ENCODE measurements at regions not wholly inside any gene's neighbourhood (a gene's known extent, or its start where the extent isn't known, plus 50 kb on each side); places are given as distances from the start of the nearest gene placed in this dataset.
"Not testable (repeated sequence)": the region's sequence is repeated elsewhere in the genome, so short reads cannot be mapped to it uniquely, and the experiment has no call there.

GRCh38 chr6:170198298-170198697 is 92.6 kb downstream of the DLL1 start:
- H3K4me3 ChIP-seq = no peak overlapping the region
- DNase-seq = no peak
- no peaks in the 10 kb centered on the region for H3K4me1 ChIP-seq
- 38 to 81% methylated on average over 2 of the region's 2 CpGs for WGBS, 2 donors
- TF ChIP-seq POLR2A (IDR thresholded peaks at IDR 0.05) = no peak
- no peak for TF ChIP-seq CTCF (IDR thresholded peaks at IDR 0.05)
- intact Hi-C loops (cut with DNase I; ENCODE audit: low total_unique reads) = loop anchor here (5.0 kb wide), 1 partner anchor 214 kb away; no protein-coding TSS in a partner anchor
- no peaks in the 10 kb centered on the region for H3K36me3 ChIP-seq (ENCODE audit: low read depth, missing control alignments)
- H3K27ac ChIP-seq = no peak overlapping the region
- H3K27me3 ChIP-seq = no peaks in the 10 kb centered on the region
- no peaks in the 10 kb centered on the region for H3K9me3 ChIP-seq

- DNase-seq = no peak
- Histone ChIP-seq H3K9me3 (no peaks in the 10 kb centered on the region), H3K27me3 (no peaks in the 10 kb centered on the region), H3K4me3 (no peak overlapping the region), H3K4me1 (no peaks in the 10 kb centered on the region), H3K27ac (no peak overlapping the region), H3K36me3 (ENCODE audit: low read depth, missing control alignments) (no peaks in the 10 kb centered on the region)
- WGBS, 2 donors = 85 to 89% methylated on average over 12 to 13 of the region's 13 CpGs
- intact Hi-C loops (cut with DNase I; ENCODE audit: low total_unique reads) = no loop called here
- TF ChIP-seq POLR2A (IDR thresholded peaks at IDR 0.05) = no peak
- no peak for TF ChIP-seq CTCF (IDR thresholded peaks at IDR 0.05)
Observed at GRCh38 chr6:170193326-170193821, 97.5 kb downstream of the DLL1 start.

GRCh38 chr6:170192905-170193304 is 98.0 kb downstream of the DLL1 start:
- TF ChIP-seq POLR2A (IDR thresholded peaks at IDR 0.05) (no peak), CTCF (IDR thresholded peaks at IDR 0.05) (no peak)
- no peak overlapping the region for H3K4me3 ChIP-seq
- intact Hi-C loops (cut with DNase I; ENCODE audit: low total_unique reads) = no loop called here
- no peaks in the 10 kb centered on the region for H3K27me3 ChIP-seq
- H3K9me3 ChIP-seq = no peaks in the 10 kb centered on the region
- DNase-seq = no peak
- no peaks in the 10 kb centered on the region for H3K36me3 ChIP-seq (ENCODE audit: low read depth, missing control alignments)
- 91 to 94% methylated on average over 5 of the region's 5 CpGs for WGBS, 2 donors
- H3K4me1 ChIP-seq = no peaks in the 10 kb centered on the region
- H3K27ac ChIP-seq = no peak overlapping the region

- not testable (repeated sequence) for H3K4me3 ChIP-seq
- 84 to 87% methylated on average over 8 of the region's 8 CpGs for WGBS, 2 donors
Observed at GRCh38 chr6:170192101-170192500, 98.8 kb downstream of the DLL1 start.

GRCh38 chr6:170190046-170190445 is 100.8 kb downstream of the DLL1 start:
- Histone ChIP-seq H3K27ac (no peak overlapping the region), H3K27me3 (no peaks in the 10 kb centered on the region), H3K36me3 (ENCODE audit: low read depth, missing control alignments) (no peaks in the 10 kb centered on the region), H3K9me3 (no peaks in the 10 kb centered on the region), H3K4me3 (no peak overlapping the region), H3K4me1 (no peaks in the 10 kb centered on the region)
- no peak for TF ChIP-seq POLR2A (IDR thresholded peaks at IDR 0.05)
- no peak for DNase-seq
- intact Hi-C loops (cut with DNase I; ENCODE audit: low total_unique reads) = no loop called here
- WGBS, 2 donors = 79 to 93% methylated on average over 5 of the region's 5 CpGs

More at GRCh38 chr6:170192101-170192500, 98.8 kb downstream of the DLL1 start:
- H3K27ac ChIP-seq; intact Hi-C loops (cut with DNase I; ENCODE audit: low total_unique reads); H3K27me3 ChIP-seq; H3K4me1 ChIP-seq; H3K9me3 ChIP-seq; DNase-seq; H3K36me3 ChIP-seq (ENCODE audit: low read depth, missing control alignments): not testable (repeated sequence)

GRCh38 chr6:170189236-170189635 is 101.6 kb downstream of the DLL1 start:
- no peaks in the 10 kb centered on the region for H3K9me3 ChIP-seq
- H3K27ac ChIP-seq = no peak overlapping the region
- no peaks in the 10 kb centered on the region for H3K36me3 ChIP-seq (ENCODE audit: low read depth, missing control alignments)
- DNase-seq = no peak
- 84 to 91% methylated on average over 11 to 12 of the region's 12 CpGs for WGBS, 2 donors
- no peaks in the 10 kb centered on the region for H3K4me1 ChIP-seq
- H3K27me3 ChIP-seq = no peaks in the 10 kb centered on the region
- no peak overlapping the region for H3K4me3 ChIP-seq
- TF ChIP-seq CTCF (IDR thresholded peaks at IDR 0.05) (no peak), POLR2A (IDR thresholded peaks at IDR 0.05) (no peak)
- intact Hi-C loops (cut with DNase I; ENCODE audit: low total_unique reads) = no loop called here

Data from testis (tissue), 2 donors.